MCF 10A (cell line): ENCODE measurements at regions not wholly inside any gene's neighbourhood (a gene's known extent, or its start where the extent isn't known, plus 50 kb on each side); places are given as distances from the start of the nearest gene placed in this dataset.
A peak's percentile ranks its signal among the peaks of the same experiment; 100 is the strongest.

ENCODE experiments used
- BruUV-seq: library from RNA; stranded (reverse); fragments of 400-500 nt; replicated peaks from 2 replicates; lab custom pipeline; 2021; lab: Mats Ljungman, UMichigan
- CTCF ChIA-PET: fragments of 300-600 bp; sonication (Branson Sonifier 250); formaldehyde crosslinking; extraction: SDS; loops from one replicate; lab custom pipeline; 2021; ENCODE audit warnings: antibody characterized with exemption, inconsistent platforms; lab: Yijun Ruan, JAX
- POLR2A ChIA-PET: fragments of 300-600, 350-650 bp; sonication (Branson Sonifier 250); formaldehyde crosslinking; extraction: SDS; loops from one replicate; lab custom pipeline; 2020; ENCODE audit warnings: antibody characterized with exemption, inconsistent platforms; lab: Yijun Ruan, JAX
- DNase-seq: peaks from one replicate; pipeline ENCODE4 v3.0.0-alpha.2; 2018; ENCODE audit not compliant: unreplicated experiment
- H3K27ac Mint-ChIP-seq: one replicate; pipeline ENCODE4 v1.8.0; 2022; ENCODE audit warnings: mild to moderate bottlenecking, low read depth, mixed read lengths; ENCODE audit not compliant: unreplicated experiment
- H3K27me3 Mint-ChIP-seq: one replicate; pipeline ENCODE4 v1.8.0; 2022; ENCODE audit warnings: mixed read lengths; ENCODE audit not compliant: insufficient read depth, unreplicated experiment
- H3K36me3 Mint-ChIP-seq: one replicate; pipeline ENCODE4 v1.8.0; 2022; ENCODE audit warnings: mild to moderate bottlenecking, moderate library complexity, mixed read lengths; ENCODE audit not compliant: insufficient read depth, unreplicated experiment
- H3K4me1 Mint-ChIP-seq: one replicate; pipeline ENCODE4 v1.8.0; 2022; ENCODE audit warnings: mixed read lengths; ENCODE audit not compliant: insufficient read depth, unreplicated experiment
- H3K4me3 Mint-ChIP-seq: one replicate; pipeline ENCODE4 v1.8.0; 2022; ENCODE audit warnings: mild to moderate bottlenecking, moderate library complexity, mixed read lengths; ENCODE audit not compliant: unreplicated experiment
- H3K9me3 Mint-ChIP-seq: one replicate; pipeline ENCODE4 v1.8.0; 2022; ENCODE audit warnings: mixed read lengths; ENCODE audit not compliant: unreplicated experiment
- intact Hi-C: fragments of 100-400 bp; cut with micrococcal nuclease; formaldehyde crosslinking; loops from 2 replicates; pipeline ENCODE4 v1.14.1; 2022
- TF ChIP-seq, protein P1 (sequence below): fragments of 200-600 bp; IDR thresholded peaks from one replicate; pipeline ENCODE4 v1.8.0; 2022; ENCODE audit warnings: antibody characterized with exemption, mild to moderate bottlenecking; ENCODE audit not compliant: unreplicated experiment

DNA sequence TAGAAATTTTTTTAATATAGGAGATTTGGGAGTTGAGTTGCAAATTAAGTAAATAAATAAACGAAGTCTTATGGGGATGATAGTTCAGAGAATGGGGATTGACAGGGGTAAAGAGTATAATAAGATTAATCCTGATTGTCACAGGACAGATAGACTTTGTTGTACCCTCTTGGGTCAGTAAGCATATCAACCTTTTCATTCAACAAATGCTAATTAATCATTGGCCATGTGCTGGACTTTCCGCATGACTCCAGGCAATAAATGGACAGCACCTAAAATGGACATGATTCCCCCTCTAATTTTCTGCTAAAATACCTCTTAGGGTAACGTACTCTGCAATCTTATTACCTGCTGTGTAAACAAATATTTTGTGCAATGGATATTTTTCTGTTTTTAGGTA, 1331.1 kb upstream of the ADGRL3 start:
- Mint-ChIP-seq H3K4me3 (no peak overlapping the region), H3K9me3 (peaks cover 14% of the 10 kb centered on the region), H3K27me3 (no peaks in the 10 kb centered on the region), H3K4me1 (no peaks in the 10 kb centered on the region), H3K27ac (no peak overlapping the region), H3K36me3 (no peaks in the 10 kb centered on the region)
- no TSS peak for BruUV-seq
- TF ChIP-seq, protein P1, sequence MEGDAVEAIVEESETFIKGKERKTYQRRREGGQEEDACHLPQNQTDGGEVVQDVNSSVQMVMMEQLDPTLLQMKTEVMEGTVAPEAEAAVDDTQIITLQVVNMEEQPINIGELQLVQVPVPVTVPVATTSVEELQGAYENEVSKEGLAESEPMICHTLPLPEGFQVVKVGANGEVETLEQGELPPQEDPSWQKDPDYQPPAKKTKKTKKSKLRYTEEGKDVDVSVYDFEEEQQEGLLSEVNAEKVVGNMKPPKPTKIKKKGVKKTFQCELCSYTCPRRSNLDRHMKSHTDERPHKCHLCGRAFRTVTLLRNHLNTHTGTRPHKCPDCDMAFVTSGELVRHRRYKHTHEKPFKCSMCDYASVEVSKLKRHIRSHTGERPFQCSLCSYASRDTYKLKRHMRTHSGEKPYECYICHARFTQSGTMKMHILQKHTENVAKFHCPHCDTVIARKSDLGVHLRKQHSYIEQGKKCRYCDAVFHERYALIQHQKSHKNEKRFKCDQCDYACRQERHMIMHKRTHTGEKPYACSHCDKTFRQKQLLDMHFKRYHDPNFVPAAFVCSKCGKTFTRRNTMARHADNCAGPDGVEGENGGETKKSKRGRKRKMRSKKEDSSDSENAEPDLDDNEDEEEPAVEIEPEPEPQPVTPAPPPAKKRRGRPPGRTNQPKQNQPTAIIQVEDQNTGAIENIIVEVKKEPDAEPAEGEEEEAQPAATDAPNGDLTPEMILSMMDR, result no peak
- ChIA-PET CTCF (no interaction called here), POLR2A (no interaction called here)
- intact Hi-C loops, result no loop called here
- no peak for DNase-seq

DNA sequence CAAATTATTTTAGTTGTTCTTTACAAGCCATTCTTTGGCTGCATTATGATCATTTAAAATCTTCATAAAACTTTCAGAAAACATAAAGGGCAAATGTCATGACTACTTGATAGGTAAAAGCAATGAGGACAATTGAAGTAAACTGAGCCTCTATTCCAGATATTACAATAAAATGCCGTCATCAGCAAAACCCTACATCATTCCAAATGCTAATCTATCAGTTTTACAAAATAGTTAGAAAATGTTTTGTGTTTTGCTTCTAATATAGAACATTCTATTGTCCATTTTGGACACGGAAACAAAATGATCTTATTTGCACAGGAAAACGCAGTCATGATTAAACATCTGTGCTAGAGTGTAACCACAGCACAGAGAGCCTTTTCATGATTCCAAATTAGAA, 1330.6 kb upstream of the ADGRL3 start:
- Mint-ChIP-seq H3K36me3 (no peaks in the 10 kb centered on the region), H3K27me3 (no peaks in the 10 kb centered on the region), H3K27ac (no peak overlapping the region), H3K4me3 (no peak overlapping the region), H3K4me1 (no peaks in the 10 kb centered on the region), H3K9me3 (peaks cover 14% of the 10 kb centered on the region)
- TF ChIP-seq, protein P1, result no peak
- CTCF ChIA-PET, result no interaction called here
- intact Hi-C loops, result no loop called here
- POLR2A ChIA-PET, result no interaction called here
- no peak for DNase-seq
- no TSS peak for BruUV-seq

- ChIA-PET POLR2A (interaction anchor here (0.9 kb wide), 1 partner anchor 9 kb away, joined by 3 read pairs; no protein-coding TSS in a partner anchor), CTCF (interaction anchor here (0.6 to 0.7 kb wide), 3 partner anchors 10 to 636 kb away, joined by 3 read pairs; no protein-coding TSS in a partner anchor)
- Mint-ChIP-seq H3K36me3 (no peaks in the 10 kb centered on the region), H3K9me3 (no peaks in the 10 kb centered on the region), H3K4me3 (no peak overlapping the region), H3K4me1 (no peaks in the 10 kb centered on the region), H3K27ac (no peak overlapping the region), H3K27me3 (no peaks in the 10 kb centered on the region)
- no peak for DNase-seq
- BruUV-seq, result no TSS peak
- intact Hi-C loops, result no loop called here
- TF ChIP-seq, protein P1, result no peak
Measured at GRCh38 chr4:59881632-59882031, 1318.5 kb upstream of the ADGRL3 start.

GRCh38 chr4:59904331-59904730, 1295.8 kb upstream of the ADGRL3 start:
- BruUV-seq, result no TSS peak
- Mint-ChIP-seq H3K27me3 (no peaks in the 10 kb centered on the region), H3K27ac (no peak overlapping the region), H3K36me3 (no peaks in the 10 kb centered on the region), H3K4me3 (no peak overlapping the region), H3K9me3 (peaks cover under 1% of the 10 kb centered on the region), H3K4me1 (no peaks in the 10 kb centered on the region)
- ChIA-PET CTCF (no interaction called here), POLR2A (no interaction called here)
- DNase-seq, result peak; percentile 30
- intact Hi-C loops, result no loop called here
- TF ChIP-seq, protein P1, result no peak
